B cell (primary cell): ENCODE measurements at regions not wholly inside any gene's neighbourhood (a gene's known extent, or its start where the extent isn't known, plus 50 kb on each side); places are given as distances from the start of the nearest gene placed in this dataset.

ENCODE experiments used
- ATAC-seq: fragments of 200-7000 bp; cut with Tn5 transposase; one replicate; pipeline ENCODE4 v1.10.0; 2021; ENCODE audit warnings: low read depth, mild to moderate bottlenecking, moderate number of reproducible peaks, moderate library complexity
- CTCF ChIA-PET: fragments of 350-600 bp; sonication (Branson Sonifier 250); formaldehyde crosslinking; loops from one replicate; lab custom pipeline; 2021; ENCODE audit warnings: antibody characterized with exemption, inconsistent platforms; lab: Charles Lee
- POLR2A ChIA-PET: fragments of 350-600 bp; sonication (Branson Sonifier 250); formaldehyde crosslinking; loops from one replicate; lab custom pipeline; 2021; ENCODE audit warnings: antibody characterized with exemption; lab: Charles Lee
- DNase-seq: peaks from one replicate; pipeline ENCODE4 v3.0.0; 2013
- H2AFZ ChIP-seq: 2 replicates; pipeline ENCODE4 v1.6.1; 2012; ENCODE audit warnings: mild to moderate bottlenecking, low read depth, low read length; ENCODE audit not compliant: insufficient read depth, poor library complexity, severe bottlenecking
- H3K27ac ChIP-seq, 2 donors: 1 replicate in 1 of 2; 2 replicates in 1 of 2; pipeline ENCODE4 v1.5.1; 2012 to 2013; ENCODE audit warnings: low read length in 2 of 2, mild to moderate bottlenecking in 2 of 2, moderate library complexity in 1 of 2
- H3K27me3 ChIP-seq, 4 experiments: fragments of 200-600 bp in 1 of 4; sonication (generic) in 1 of 4; replicated peaks in 1 of 4; 1 replicate in 2 of 4; 2 replicates in 2 of 4; pipeline versions ENCODE4 v1.6.1 to v1.7.0; 2013 to 2016; ENCODE audit warnings: low read length in 3 of 4, mild to moderate bottlenecking in 2 of 4, mixed read lengths in 1 of 4, moderate library complexity in 1 of 4; ENCODE audit not compliant: insufficient read depth in 4 of 4, control insufficient read depth in 3 of 4; ENCODE audit errors: control extremely low read depth in 1 of 4
- H3K36me3 ChIP-seq, 2 experiments: replicated peaks in 1 of 2; 1 replicate in 1 of 2; 2 replicates in 1 of 2; pipeline versions ENCODE4 v1.6.1 to v1.7.1; 2013; ENCODE audit warnings: low read length in 1 of 2; ENCODE audit not compliant: insufficient read depth in 2 of 2, control insufficient read depth in 1 of 2; ENCODE audit errors: control extremely low read depth in 1 of 2, extremely low read depth in 1 of 2
- H3K4me1 ChIP-seq, 2 donors: fragments of 200-600 bp in 1 of 2; sonication (generic) in 1 of 2; 1 replicate in 1 of 2; 2 replicates in 1 of 2; pipeline versions ENCODE4 v1.5.1 to v1.6.1; 2013 to 2017; ENCODE audit warnings: low read length in 2 of 2; ENCODE audit not compliant: control insufficient read depth in 2 of 2, insufficient read depth in 2 of 2
- H3K4me2 ChIP-seq: replicated peaks from 2 replicates; pipeline ENCODE3; 2012; ENCODE audit warnings: mild to moderate bottlenecking, low read depth, low read length; ENCODE audit not compliant: poor library complexity, severe bottlenecking
- H3K4me3 ChIP-seq, 5 experiments: fragments of 200-600 bp in 1 of 5; sonication (generic) in 1 of 5; 1 replicate in 3 of 5; 2 replicates in 2 of 5; pipeline versions ENCODE4 v1.5.1 to v1.7.0; 2011 to 2016; ENCODE audit warnings: low read length in 4 of 5, mild to moderate bottlenecking in 4 of 5, low read depth in 2 of 5, control low read depth in 1 of 5, moderate library complexity in 1 of 5; ENCODE audit not compliant: insufficient read depth in 1 of 5; ENCODE audit errors: control extremely low read depth in 1 of 5, extremely low read depth in 1 of 5
- H3K79me2 ChIP-seq: fragments of 200-600 bp; sonication (generic); one replicate; pipeline ENCODE4 v1.6.0; 2016; ENCODE audit warnings: low read length; ENCODE audit not compliant: control insufficient read depth, insufficient read depth
- H3K9ac ChIP-seq: fragments of 200-600 bp; sonication (generic); 2 replicates; pipeline ENCODE4 v1.6.1; 2017; ENCODE audit warnings: mild to moderate bottlenecking, low read length, moderate library complexity
- H3K9me3 ChIP-seq, 3 donors: one replicate each; pipeline versions ENCODE4 v1.6.1 to v1.7.1; 2013; ENCODE audit warnings: low read length in 2 of 3; ENCODE audit not compliant: control insufficient read depth in 2 of 3, insufficient read depth in 1 of 3; ENCODE audit errors: control extremely low read depth in 1 of 3
- H4K20me1 ChIP-seq: 2 replicates; pipeline ENCODE4 v1.6.0; 2012; ENCODE audit warnings: mild to moderate bottlenecking, low read length; ENCODE audit not compliant: insufficient read depth, control insufficient read depth, poor library complexity, severe bottlenecking
- H3K27ac Mint-ChIP-seq: one replicate; pipeline ENCODE4 v1.8.0; 2021; ENCODE audit warnings: mixed read lengths
- H3K27me3 Mint-ChIP-seq: one replicate; pipeline ENCODE4 v1.8.0; 2021; ENCODE audit warnings: mixed read lengths
- H3K4me1 Mint-ChIP-seq: one replicate; pipeline ENCODE4 v1.8.0; 2021; ENCODE audit warnings: mixed read lengths
- H3K4me3 Mint-ChIP-seq: one replicate; pipeline ENCODE4 v1.8.0; 2021; ENCODE audit warnings: mixed read lengths
- H3K9me3 Mint-ChIP-seq: one replicate; pipeline ENCODE4 v1.8.0; 2022; ENCODE audit warnings: mixed read lengths; ENCODE audit not compliant: insufficient read depth
- CTCF ChIP-seq: fragments of 200-600 bp; IDR thresholded peaks from one replicate; pipeline ENCODE4 v1.8.0; 2022; ENCODE audit warnings: antibody characterized with exemption, mild to moderate bottlenecking
- EZH2 ChIP-seq: IDR thresholded peaks from 2 replicates; pipeline ENCODE4 v1.6.1; 2012; ENCODE audit warnings: borderline replicate concordance, low read depth, mild to moderate bottlenecking, moderate library complexity, low read length; ENCODE audit not compliant: insufficient read depth, poor library complexity, severe bottlenecking
- WGBS: methylation state at CpG from one replicate; pipeline ENCODE4 v1.1.5; 2013; ENCODE audit warnings: missing lambda C conversion rate; ENCODE audit not compliant: insufficient coverage; 5-methylcytosine and 5-hydroxymethylcytosine counted together
- intact Hi-C: fragments of 100-400 bp; cut with micrococcal nuclease; formaldehyde crosslinking; loops from one replicate; pipeline ENCODE4 v1.10.0; 2022

- no peak for TF ChIP-seq EZH2
- no peak for TF ChIP-seq CTCF
- Histone ChIP-seq H3K9me3 (no peaks in the 10 kb centered on the region), H3K4me2 (no peak overlapping the region), H3K4me3 (no peak overlapping the region), H4K20me1 (no peaks in the 10 kb centered on the region), H3K27me3 (no peaks in the 10 kb centered on the region), H3K36me3 (no peaks in the 10 kb centered on the region), H3K79me2 (no peaks in the 10 kb centered on the region), H3K9ac (no peak overlapping the region), H3K4me1 (no peaks in the 10 kb centered on the region), H2AFZ (no peak overlapping the region), H3K27ac (no peak overlapping the region)
- H3K9me3 Mint-ChIP-seq: peaks cover 2% of the 10 kb centered on the region
- WGBS: no CpG with 5 or more reads among the region's 2 CpGs
- DNase-seq: no peak
- no peak overlapping the region for H3K27ac Mint-ChIP-seq
- POLR2A ChIA-PET: no interaction called here
- CTCF ChIA-PET: no interaction called here
- H3K27me3 Mint-ChIP-seq: no peaks in the 10 kb centered on the region
- H3K4me3 Mint-ChIP-seq: no peak overlapping the region
- intact Hi-C loops: no loop called here
- no peak for ATAC-seq
- no peaks in the 10 kb centered on the region for H3K4me1 Mint-ChIP-seq
Observed at GRCh38 chr2:116832148-116832547, 982.3 kb upstream of the DDX18 start.

- H3K79me2 ChIP-seq: no peaks in the 10 kb centered on the region
- no peaks in the 10 kb centered on the region for H3K36me3 ChIP-seq
- no peaks in the 10 kb centered on the region for H3K4me1 ChIP-seq
- CTCF ChIA-PET: no interaction called here
- H4K20me1 ChIP-seq: no peaks in the 10 kb centered on the region
- TF ChIP-seq EZH2 (no peak), CTCF (no peak)
- POLR2A ChIA-PET: no interaction called here
- H3K27me3 Mint-ChIP-seq: no peaks in the 10 kb centered on the region
- no peak overlapping the region for H3K27ac ChIP-seq
- H3K9me3 Mint-ChIP-seq: peaks cover 2% of the 10 kb centered on the region
- no peak overlapping the region for H3K4me3 Mint-ChIP-seq
- no CpG with 5 or more reads among the region's 3 CpGs for WGBS
- no peaks in the 10 kb centered on the region for H3K27me3 ChIP-seq
- no peak overlapping the region for H3K4me2 ChIP-seq
- H2AFZ ChIP-seq: no peak overlapping the region
- intact Hi-C loops: no loop called here
- no peaks in the 10 kb centered on the region for H3K4me1 Mint-ChIP-seq
- DNase-seq: no peak
- no peak for ATAC-seq
- H3K27ac Mint-ChIP-seq: no peak overlapping the region
- no peak overlapping the region for H3K4me3 ChIP-seq
- H3K9me3 ChIP-seq: no peaks in the 10 kb centered on the region
- no peak overlapping the region for H3K9ac ChIP-seq
Observed at GRCh38 chr2:116833052-116833451, 981.4 kb upstream of the DDX18 start.
